ENCODE measurements at regions not wholly inside any gene's neighbourhood (a gene's known extent, or its start where the extent isn't known, plus 50 kb on each side); places are given as distances from the start of the nearest gene placed in this dataset.

DNA sequence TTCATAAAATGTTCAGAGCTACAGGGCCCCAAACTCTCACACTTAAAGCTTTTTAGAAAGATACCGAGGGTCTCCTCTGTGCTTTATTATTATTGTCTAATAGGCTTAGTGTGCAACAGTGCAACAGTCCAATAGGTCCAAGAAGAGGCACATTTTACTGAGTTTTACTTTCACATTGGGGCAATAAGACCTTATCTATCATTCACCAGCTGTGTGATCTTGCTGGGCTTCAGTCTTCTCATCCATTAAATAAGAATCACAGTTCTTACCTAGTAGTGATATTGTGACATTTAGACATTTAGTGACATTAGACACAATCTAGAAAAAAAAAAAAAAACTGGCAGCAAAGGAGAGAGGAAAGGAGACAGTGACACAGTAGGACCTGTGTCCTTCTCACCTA, 175.8 kb upstream of the NFIA start:
- H3K4me1 ChIP-seq (ENCODE audit: control insufficient read depth in 5 of 5, insufficient read depth in 5 of 5, low read length in 5 of 5): peaks cover 0 to 39% (median 32%) of the 10 kb centered on the region in 5 donors
- H3K27me3 ChIP-seq (ENCODE audit: control insufficient read depth in 5 of 5, insufficient read depth in 4 of 5, low read length in 5 of 5): no peaks in the 10 kb centered on the region
- no peak overlapping the region for H3K27ac ChIP-seq (ENCODE audit: low read depth, low read length)
- no peaks in the 10 kb centered on the region for H3K9me3 ChIP-seq (ENCODE audit: control insufficient read depth in 5 of 5, low read length in 5 of 5)
- no peak overlapping the region for H3K4me3 ChIP-seq (ENCODE audit: low read depth in 1 of 5, low read length in 5 of 5)
- H3K9ac ChIP-seq (ENCODE audit: low read length in 5 of 5): no peak overlapping the region
- H3K36me3 ChIP-seq (ENCODE audit: control insufficient read depth in 5 of 5, insufficient read depth in 5 of 5, low read length in 5 of 5): no peaks in the 10 kb centered on the region

DNA sequence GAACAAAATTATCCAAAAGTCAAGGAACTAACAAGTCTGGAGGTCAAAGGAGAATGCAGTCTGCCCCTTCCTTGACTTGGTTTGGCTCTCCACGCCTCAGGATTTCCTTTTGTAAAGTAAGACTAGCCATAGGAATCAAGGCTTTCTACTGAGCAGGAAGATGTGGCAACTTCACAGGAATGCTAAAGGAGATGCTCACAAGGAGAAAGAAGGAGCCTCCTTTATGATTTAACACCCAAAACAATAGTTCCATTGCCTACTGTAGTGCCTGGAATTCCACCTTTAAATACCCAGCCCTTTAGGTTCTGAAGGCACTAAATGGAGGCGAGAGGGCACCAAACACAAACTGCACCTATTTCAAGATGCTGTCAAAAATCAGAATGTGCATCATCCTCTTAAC, 176.3 kb upstream of the NFIA start:
- Histone ChIP-seq H3K9me3 (ENCODE audit: control insufficient read depth in 5 of 5, low read length in 5 of 5) (no peaks in the 10 kb centered on the region), H3K4me1 (ENCODE audit: control insufficient read depth in 5 of 5, insufficient read depth in 5 of 5, low read length in 5 of 5) (peaks cover 0 to 34% (median 28%) of the 10 kb centered on the region in 5 donors), H3K4me3 (ENCODE audit: low read depth in 1 of 5, low read length in 5 of 5) (no peak overlapping the region), H3K27ac (ENCODE audit: low read depth, low read length) (no peak overlapping the region), H3K9ac (ENCODE audit: low read length in 5 of 5) (no peak overlapping the region), H3K27me3 (ENCODE audit: control insufficient read depth in 5 of 5, insufficient read depth in 4 of 5, low read length in 5 of 5) (no peaks in the 10 kb centered on the region), H3K36me3 (ENCODE audit: control insufficient read depth in 5 of 5, insufficient read depth in 5 of 5, low read length in 5 of 5) (no peaks in the 10 kb centered on the region)

DNA sequence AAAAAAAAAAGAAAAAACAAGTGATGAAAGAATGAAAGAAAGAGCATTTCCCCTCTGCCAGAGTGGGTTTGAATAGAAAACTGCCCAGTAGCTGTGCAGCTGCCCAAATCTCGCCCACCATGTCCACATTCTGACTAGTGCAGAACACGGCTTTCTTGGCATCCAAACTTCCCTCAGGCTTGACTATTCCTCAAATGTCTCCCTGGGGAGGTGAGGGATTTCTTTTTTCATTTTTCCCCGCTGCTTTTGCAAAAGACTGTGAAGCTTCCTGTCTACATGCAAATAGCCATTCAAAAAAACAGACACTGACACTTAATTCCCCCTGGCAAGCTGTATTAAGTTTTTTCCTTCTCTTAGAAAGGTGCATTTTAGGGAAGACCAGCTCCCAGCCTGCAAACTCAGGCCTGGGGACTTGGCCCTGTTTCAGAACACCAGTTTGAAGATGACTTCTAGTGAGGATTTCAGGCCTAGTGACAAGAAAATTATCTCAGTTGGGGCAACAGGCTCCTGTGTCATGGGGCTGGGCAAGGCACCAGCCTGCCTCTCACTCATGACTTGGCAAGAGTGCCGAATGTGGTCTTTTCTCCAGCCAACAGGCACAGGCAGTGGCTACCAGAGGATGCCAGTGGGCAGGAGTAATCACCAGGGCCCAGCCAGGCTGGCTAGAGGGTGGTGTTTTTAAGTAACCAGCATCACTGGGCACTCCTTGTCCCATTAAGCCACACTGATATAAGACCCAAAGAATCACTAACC, 178.1 kb upstream of the NFIA start:
- H3K4me3 ChIP-seq (ENCODE audit: low read depth in 1 of 5, low read length in 5 of 5): no peak overlapping the region
- no peaks in the 10 kb centered on the region for H3K36me3 ChIP-seq (ENCODE audit: control insufficient read depth in 5 of 5, insufficient read depth in 5 of 5, low read length in 5 of 5)
- H3K9ac ChIP-seq (ENCODE audit: low read length in 5 of 5): no peak overlapping the region
- H3K4me1 ChIP-seq (ENCODE audit: control insufficient read depth in 5 of 5, insufficient read depth in 5 of 5, low read length in 5 of 5): peaks cover 0 to 34% (median 28%) of the 10 kb centered on the region in 5 donors
- peak overlapping the region; percentile 56 for H3K27ac ChIP-seq (ENCODE audit: low read depth, low read length)
- no peaks in the 10 kb centered on the region for H3K9me3 ChIP-seq (ENCODE audit: control insufficient read depth in 5 of 5, low read length in 5 of 5)
- no peaks in the 10 kb centered on the region for H3K27me3 ChIP-seq (ENCODE audit: control insufficient read depth in 5 of 5, insufficient read depth in 4 of 5, low read length in 5 of 5)

- Histone ChIP-seq H3K9me3 (ENCODE audit: control insufficient read depth in 5 of 5, low read length in 5 of 5) (no peaks in the 10 kb centered on the region), H3K4me1 (ENCODE audit: control insufficient read depth in 5 of 5, insufficient read depth in 5 of 5, low read length in 5 of 5) (peaks cover 0 to 34% (median 28%) of the 10 kb centered on the region in 5 donors), H3K9ac (ENCODE audit: low read length in 5 of 5) (peak overlapping the region in 2 of 5 donors; percentile 16 to 22), H3K4me3 (ENCODE audit: low read depth in 1 of 5, low read length in 5 of 5) (peak overlapping the region in 1 of 5 donors; percentile 4), H3K27me3 (ENCODE audit: control insufficient read depth in 5 of 5, insufficient read depth in 4 of 5, low read length in 5 of 5) (no peaks in the 10 kb centered on the region), H3K36me3 (ENCODE audit: control insufficient read depth in 5 of 5, insufficient read depth in 5 of 5, low read length in 5 of 5) (no peaks in the 10 kb centered on the region), H3K27ac (ENCODE audit: low read depth, low read length) (peak overlapping the region; percentile 56)
Observed at GRCh38 chr1:60903591-60903990, 178.8 kb upstream of the NFIA start.

DNA sequence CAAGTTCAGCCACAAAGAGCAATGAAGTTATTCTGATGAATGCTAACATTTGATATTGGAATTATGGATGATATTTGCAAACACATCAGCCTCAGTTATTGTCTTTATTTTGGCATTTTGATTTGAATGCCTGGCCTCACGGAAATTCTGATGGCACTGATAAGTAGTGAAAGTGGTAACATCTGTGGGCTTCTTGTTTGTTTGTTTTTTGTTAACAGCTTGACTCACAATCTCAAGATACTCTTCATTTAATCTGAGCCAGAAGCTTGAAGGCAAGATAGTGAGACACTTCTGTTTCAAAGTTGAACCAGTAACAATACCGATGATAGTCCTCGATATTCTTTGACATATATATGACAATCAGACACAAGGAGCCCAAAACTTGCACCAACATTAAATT, 182.9 kb upstream of the NFIA start:
- Histone ChIP-seq H3K4me3 (ENCODE audit: low read depth in 1 of 5, low read length in 5 of 5) (no peak overlapping the region), H3K36me3 (ENCODE audit: control insufficient read depth in 5 of 5, insufficient read depth in 5 of 5, low read length in 5 of 5) (no peaks in the 10 kb centered on the region), H3K9ac (ENCODE audit: low read length in 5 of 5) (no peak overlapping the region), H3K9me3 (ENCODE audit: control insufficient read depth in 5 of 5, low read length in 5 of 5) (no peaks in the 10 kb centered on the region), H3K27ac (ENCODE audit: low read depth, low read length) (no peak overlapping the region), H3K27me3 (ENCODE audit: control insufficient read depth in 5 of 5, insufficient read depth in 4 of 5, low read length in 5 of 5) (no peaks in the 10 kb centered on the region), H3K4me1 (ENCODE audit: control insufficient read depth in 5 of 5, insufficient read depth in 5 of 5, low read length in 5 of 5) (peaks cover 0 to 14% (median 13%) of the 10 kb centered on the region in 5 donors)

DNA sequence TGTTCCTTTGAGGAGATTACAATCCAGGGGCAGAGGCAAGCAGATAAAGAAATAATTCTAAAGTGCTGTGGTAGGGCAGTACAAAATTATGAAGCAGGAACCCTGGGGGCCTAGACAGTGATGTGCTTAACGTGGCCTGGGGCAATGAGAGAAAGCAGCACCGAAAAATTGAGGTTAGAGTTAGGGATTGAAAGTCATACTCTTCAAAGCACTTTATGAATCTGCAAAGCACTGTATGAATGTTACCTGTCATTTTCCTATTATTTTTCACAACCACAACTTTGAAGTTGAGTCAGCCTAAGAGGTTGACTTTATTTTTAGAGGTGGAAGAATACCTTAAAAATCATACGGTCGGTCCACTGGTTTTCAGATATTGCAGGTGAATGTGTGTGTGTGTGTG, 183.4 kb upstream of the NFIA start:
- no peaks in the 10 kb centered on the region for H3K36me3 ChIP-seq (ENCODE audit: control insufficient read depth in 5 of 5, insufficient read depth in 5 of 5, low read length in 5 of 5)
- H3K27me3 ChIP-seq (ENCODE audit: control insufficient read depth in 5 of 5, insufficient read depth in 4 of 5, low read length in 5 of 5): no peaks in the 10 kb centered on the region
- no peak overlapping the region for H3K9ac ChIP-seq (ENCODE audit: low read length in 5 of 5)
- H3K4me1 ChIP-seq (ENCODE audit: control insufficient read depth in 5 of 5, insufficient read depth in 5 of 5, low read length in 5 of 5): peaks cover 0 to 9% (median 8%) of the 10 kb centered on the region in 5 donors
- H3K27ac ChIP-seq (ENCODE audit: low read depth, low read length): no peak overlapping the region
- H3K4me3 ChIP-seq (ENCODE audit: low read depth in 1 of 5, low read length in 5 of 5): no peak overlapping the region
- H3K9me3 ChIP-seq (ENCODE audit: control insufficient read depth in 5 of 5, low read length in 5 of 5): no peaks in the 10 kb centered on the region

DNA sequence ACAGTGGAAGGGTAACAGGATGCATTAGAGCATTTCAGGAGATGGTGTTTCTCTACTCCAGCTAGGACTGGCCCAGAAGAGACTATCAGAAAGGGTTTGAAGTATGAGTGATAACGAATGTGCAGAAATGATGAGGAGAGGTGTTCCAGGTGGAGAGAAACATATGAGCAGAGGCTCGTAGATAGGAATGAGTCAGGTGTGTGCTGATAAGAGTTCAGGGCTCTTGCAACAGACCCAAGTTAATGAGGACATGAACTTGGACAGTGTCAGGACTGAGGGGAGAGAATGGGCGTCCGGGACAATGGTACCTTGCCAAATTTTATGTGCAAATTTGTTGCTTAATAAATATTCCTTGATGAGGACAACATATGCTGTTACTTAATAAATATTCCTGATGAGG, 183.9 kb upstream of the NFIA start:
- Histone ChIP-seq H3K9ac (ENCODE audit: low read length in 5 of 5) (no peak overlapping the region), H3K27ac (ENCODE audit: low read depth, low read length) (no peak overlapping the region), H3K4me1 (ENCODE audit: control insufficient read depth in 5 of 5, insufficient read depth in 5 of 5, low read length in 5 of 5) (peaks cover 0 to 3% (median 2%) of the 10 kb centered on the region in 5 donors), H3K27me3 (ENCODE audit: control insufficient read depth in 5 of 5, insufficient read depth in 4 of 5, low read length in 5 of 5) (no peaks in the 10 kb centered on the region), H3K36me3 (ENCODE audit: control insufficient read depth in 5 of 5, insufficient read depth in 5 of 5, low read length in 5 of 5) (no peaks in the 10 kb centered on the region), H3K9me3 (ENCODE audit: control insufficient read depth in 5 of 5, low read length in 5 of 5) (no peaks in the 10 kb centered on the region), H3K4me3 (ENCODE audit: low read depth in 1 of 5, low read length in 5 of 5) (no peak overlapping the region)

DNA sequence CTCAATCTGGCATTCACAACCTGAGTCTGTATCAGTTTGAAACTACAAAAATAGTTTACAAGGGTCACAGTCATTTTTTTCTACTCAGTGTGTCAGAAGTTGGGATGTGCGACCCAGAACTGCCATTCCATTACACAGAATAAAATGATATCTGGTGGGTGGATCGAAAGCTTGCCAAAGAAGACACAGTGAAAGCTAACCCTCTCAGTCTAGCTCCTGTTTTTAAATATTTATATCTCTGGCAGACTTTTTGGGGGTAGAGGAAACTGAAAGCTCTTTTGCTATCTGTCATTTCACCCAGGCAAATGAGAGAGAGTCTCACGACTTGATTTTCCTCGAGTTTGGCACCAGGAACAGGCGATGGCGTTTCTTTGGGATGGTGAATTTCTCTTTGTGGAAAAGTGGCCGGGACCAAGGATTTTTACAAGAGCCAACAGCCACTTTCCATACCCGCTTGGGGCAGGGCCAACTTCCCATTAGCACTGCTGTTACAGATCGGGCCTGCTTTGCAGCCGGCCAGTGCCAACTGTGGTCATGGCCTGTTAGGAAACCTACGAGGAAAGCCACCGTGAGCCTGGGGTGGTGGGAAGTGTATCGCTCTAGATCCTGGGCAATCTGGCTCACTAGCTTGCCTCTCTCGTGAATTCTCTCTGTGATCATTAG, 185.5 kb upstream of the NFIA start:
- Histone ChIP-seq H3K27ac (ENCODE audit: low read depth, low read length) (no peak overlapping the region), H3K9me3 (ENCODE audit: control insufficient read depth in 5 of 5, low read length in 5 of 5) (no peaks in the 10 kb centered on the region), H3K36me3 (ENCODE audit: control insufficient read depth in 5 of 5, insufficient read depth in 5 of 5, low read length in 5 of 5) (no peaks in the 10 kb centered on the region), H3K9ac (ENCODE audit: low read length in 5 of 5) (no peak overlapping the region), H3K4me3 (ENCODE audit: low read depth in 1 of 5, low read length in 5 of 5) (no peak overlapping the region), H3K27me3 (ENCODE audit: control insufficient read depth in 5 of 5, insufficient read depth in 4 of 5, low read length in 5 of 5) (no peaks in the 10 kb centered on the region), H3K4me1 (ENCODE audit: control insufficient read depth in 5 of 5, insufficient read depth in 5 of 5, low read length in 5 of 5) (no peaks in the 10 kb centered on the region)

GRCh38 chr1:60895701-60896100, 186.7 kb upstream of the NFIA start:
- no peak overlapping the region for H3K27ac ChIP-seq (ENCODE audit: low read depth, low read length)
- no peak overlapping the region for H3K9ac ChIP-seq (ENCODE audit: low read length in 5 of 5)
- no peaks in the 10 kb centered on the region for H3K9me3 ChIP-seq (ENCODE audit: control insufficient read depth in 5 of 5, low read length in 5 of 5)
- H3K4me1 ChIP-seq (ENCODE audit: control insufficient read depth in 5 of 5, insufficient read depth in 5 of 5, low read length in 5 of 5): no peaks in the 10 kb centered on the region
- H3K36me3 ChIP-seq (ENCODE audit: control insufficient read depth in 5 of 5, insufficient read depth in 5 of 5, low read length in 5 of 5): no peaks in the 10 kb centered on the region
- H3K4me3 ChIP-seq (ENCODE audit: low read depth in 1 of 5, low read length in 5 of 5): no peak overlapping the region
- peaks cover 0 to 5% (median 0%) of the 10 kb centered on the region in 5 donors for H3K27me3 ChIP-seq (ENCODE audit: control insufficient read depth in 5 of 5, insufficient read depth in 4 of 5, low read length in 5 of 5)

DNA sequence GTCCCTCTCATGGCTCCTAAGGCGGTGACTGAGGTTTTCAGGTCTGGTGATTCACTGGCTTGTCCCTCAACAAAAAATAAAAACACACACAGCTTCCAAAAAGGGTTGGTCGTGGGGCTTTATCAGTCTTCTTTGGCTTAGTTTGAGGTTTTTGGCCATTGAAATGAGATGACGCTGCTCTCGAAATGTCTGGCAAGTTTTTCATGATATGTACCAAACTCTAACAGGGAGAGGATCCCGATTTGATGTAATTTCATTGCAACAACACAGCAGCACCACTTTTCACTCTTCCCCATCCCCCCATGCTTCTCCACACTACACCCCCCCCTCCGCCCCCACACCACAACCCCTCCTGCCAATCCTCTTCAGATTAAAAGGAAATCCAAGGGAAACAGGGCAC, 187.1 kb upstream of the NFIA start:
- H3K4me3 ChIP-seq (ENCODE audit: low read depth in 1 of 5, low read length in 5 of 5): no peak overlapping the region
- peaks cover 0 to 5% (median 0%) of the 10 kb centered on the region in 5 donors for H3K27me3 ChIP-seq (ENCODE audit: control insufficient read depth in 5 of 5, insufficient read depth in 4 of 5, low read length in 5 of 5)
- no peaks in the 10 kb centered on the region for H3K9me3 ChIP-seq (ENCODE audit: control insufficient read depth in 5 of 5, low read length in 5 of 5)
- no peak overlapping the region for H3K9ac ChIP-seq (ENCODE audit: low read length in 5 of 5)
- no peaks in the 10 kb centered on the region for H3K36me3 ChIP-seq (ENCODE audit: control insufficient read depth in 5 of 5, insufficient read depth in 5 of 5, low read length in 5 of 5)
- H3K27ac ChIP-seq (ENCODE audit: low read depth, low read length): no peak overlapping the region
- H3K4me1 ChIP-seq (ENCODE audit: control insufficient read depth in 5 of 5, insufficient read depth in 5 of 5, low read length in 5 of 5): no peaks in the 10 kb centered on the region

Measured in subcutaneous abdominal adipose tissue (tissue), 5 donors.